HG02759 (cell line): ENCODE measurements at regions not wholly inside any gene's neighbourhood (a gene's known extent, or its start where the extent isn't known, plus 50 kb on each side); places are given as distances from the start of the nearest gene placed in this dataset.
"Not testable (repeated sequence)": the region's sequence is repeated elsewhere in the genome, so short reads cannot be mapped to it uniquely, and the experiment has no call there.

ENCODE experiments used
- ATAC-seq: cut with Tn5 transposase; IDR thresholded peaks from one replicate; pipeline ENCODE4 v1.9.1; 2021; ENCODE audit warnings: mild to moderate bottlenecking, moderate library complexity; ENCODE audit not compliant: unreplicated experiment

DNA sequence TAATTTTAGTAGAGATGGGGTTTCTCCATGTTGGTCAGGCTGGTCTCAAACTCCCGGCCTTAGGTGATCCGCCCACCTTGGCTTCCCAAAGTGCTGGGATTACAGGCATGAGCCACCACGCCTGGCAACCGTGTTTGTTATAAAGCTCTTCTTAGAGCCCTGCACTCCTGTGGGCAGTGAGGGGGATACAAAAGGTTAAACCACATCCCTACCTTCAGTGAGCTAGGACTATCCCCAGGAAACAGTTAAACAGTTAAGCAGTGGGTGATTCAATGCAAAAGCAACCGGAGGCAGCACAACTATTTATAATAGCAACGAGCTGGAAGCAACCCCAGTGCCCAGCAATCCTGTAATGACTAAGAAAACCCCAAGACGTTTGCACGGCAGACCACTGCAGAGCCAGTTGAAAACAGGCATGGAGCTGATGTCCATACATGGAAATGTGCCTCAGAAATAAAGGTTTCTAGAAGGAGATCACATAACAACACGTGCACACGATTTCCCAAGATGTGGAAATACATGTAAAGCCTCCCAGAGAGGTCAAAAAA lies 107.2 kb upstream of the LYZL2 start:
- peak; percentile 80 for ATAC-seq

DNA sequence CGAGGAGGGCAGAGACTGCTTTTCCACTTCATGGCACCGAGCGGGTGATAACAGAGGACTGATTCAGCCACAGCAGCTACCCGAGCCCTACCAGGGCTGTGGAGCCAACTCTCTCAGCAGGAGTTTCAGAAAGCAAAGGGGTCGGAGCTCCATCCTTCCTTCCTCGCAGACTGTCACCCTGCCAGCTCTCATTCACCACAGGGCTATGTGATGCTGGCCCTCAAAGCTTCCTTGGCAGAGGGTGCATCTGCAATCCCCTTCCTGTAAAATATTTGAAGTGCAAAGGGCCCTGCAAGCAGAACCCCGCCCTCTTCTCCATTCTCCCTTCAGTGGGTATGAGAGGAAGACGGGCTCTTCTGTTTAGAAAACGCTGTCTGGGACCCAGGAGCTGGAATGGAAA lies 105.3 kb upstream of the LYZL2 start:
- no peak for ATAC-seq

DNA sequence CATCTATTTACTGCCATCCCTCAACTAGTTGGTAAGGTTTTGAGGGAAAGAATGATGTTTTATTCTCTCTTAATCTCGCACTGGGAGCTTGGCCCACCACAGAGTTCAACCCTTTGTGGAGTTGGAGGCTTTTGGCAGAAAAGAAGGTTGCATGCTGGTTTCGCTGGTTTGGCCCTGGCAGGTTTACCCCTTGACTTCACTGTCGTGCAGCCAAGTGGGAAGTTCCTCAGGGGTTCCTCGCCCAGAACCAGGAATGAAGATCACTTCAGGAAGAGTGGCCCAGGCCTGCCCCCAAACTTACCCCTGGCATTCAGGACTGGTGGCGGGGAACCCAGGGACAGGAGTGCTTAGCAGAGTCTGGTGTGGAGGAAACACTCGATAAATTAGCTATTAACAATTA lies 103.1 kb upstream of the LYZL2 start:
- no peak for ATAC-seq

DNA sequence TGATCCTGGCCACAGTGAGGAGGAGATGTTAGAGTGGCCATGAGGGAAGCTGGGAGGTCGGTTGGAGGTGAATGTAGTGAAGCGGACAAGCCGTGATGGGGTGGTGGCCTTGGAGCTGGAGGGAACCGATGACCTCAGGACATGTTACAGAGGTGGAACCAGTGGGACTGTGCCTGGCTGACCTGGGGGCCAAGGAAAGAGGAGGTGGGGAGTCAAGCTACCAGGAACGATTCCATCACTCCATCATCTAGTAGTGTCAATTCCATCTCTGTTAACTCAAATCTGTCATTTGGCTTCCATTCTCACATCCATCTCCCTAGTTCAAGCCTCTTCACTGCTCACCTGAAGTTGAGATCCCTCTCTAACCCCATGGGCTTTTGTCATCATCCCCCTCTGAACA lies 102.4 kb upstream of the LYZL2 start:
- ATAC-seq, result no peak

DNA sequence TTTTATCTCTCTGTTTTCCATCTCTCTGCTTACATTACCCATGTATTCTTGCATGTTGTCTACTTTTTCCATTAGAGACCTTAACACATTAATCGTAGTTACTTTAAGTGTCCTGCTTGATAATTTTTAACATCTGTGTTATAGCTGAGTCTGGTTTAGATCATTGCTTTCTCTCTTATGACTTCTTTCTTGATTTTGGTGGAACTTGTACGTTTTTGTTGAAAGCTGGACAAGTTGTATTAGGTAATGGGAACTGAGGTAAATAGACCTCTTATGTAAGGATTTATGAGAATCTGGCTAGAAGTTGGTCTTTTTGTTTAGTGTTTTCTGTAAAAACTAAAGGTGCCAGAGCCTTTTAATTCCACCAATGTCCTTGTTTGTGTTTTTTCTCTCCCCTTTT lies 100.8 kb upstream of the LYZL2 start:
- no peak for ATAC-seq

DNA sequence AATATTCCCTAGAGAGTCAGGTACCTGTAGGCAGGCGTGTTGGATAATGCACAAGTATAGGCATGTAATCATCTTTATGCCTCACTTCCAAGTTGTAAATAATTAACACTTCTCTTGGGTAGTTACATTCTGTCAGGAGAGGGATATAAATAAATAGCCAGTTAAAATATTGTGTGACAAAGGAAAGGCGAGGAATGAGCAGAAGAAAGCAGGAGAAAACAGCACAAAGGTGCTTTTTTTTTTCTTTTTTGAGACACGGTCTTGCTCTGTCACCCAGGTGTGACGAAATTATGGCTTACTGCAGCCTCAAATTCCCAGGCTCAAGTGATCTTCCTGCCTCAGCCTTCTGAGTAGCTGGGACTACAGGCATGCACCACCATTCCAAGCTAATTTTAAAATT lies 99.2 kb upstream of the LYZL2 start:
- no peak for ATAC-seq

DNA sequence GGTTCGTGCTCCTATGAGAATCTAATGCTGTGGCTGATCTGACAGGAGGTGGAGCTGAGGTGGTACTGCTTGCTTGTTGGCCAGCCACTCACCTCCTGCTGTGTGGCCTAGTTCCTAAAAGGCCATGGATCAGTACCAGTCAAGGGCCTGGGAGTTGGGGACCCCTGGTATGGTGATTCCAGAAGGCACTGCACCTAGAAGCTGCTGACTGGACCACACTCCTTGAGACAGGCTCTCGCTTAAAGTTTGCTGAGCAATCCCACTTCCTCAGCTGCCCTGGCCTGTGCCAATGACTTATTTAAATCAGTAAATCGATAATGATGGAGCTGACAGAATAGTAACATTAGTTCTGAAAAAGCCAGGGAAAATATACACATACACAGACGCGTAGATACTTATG lies 98.6 kb upstream of the LYZL2 start:
- no peak for ATAC-seq

DNA sequence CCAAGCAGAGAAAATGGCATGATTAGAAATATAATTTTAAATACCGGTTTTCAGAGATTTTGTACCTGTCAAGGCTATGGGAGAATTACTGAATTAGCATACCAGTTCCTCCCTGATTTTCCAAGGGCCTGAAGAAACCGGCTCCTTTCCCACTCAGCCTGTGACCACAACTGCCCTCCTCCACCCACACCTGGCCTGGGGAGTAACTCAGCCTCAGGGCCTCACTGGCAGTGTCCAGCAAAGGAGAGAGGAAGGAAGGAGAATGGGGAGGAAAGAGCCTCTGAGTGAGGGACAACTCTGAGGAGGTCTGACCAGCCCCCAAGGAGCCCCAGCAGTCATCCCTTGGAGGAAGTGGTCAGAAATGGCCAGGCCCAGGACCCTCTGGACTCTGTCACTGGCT lies 98.0 kb upstream of the LYZL2 start:
- ATAC-seq, result no peak

DNA sequence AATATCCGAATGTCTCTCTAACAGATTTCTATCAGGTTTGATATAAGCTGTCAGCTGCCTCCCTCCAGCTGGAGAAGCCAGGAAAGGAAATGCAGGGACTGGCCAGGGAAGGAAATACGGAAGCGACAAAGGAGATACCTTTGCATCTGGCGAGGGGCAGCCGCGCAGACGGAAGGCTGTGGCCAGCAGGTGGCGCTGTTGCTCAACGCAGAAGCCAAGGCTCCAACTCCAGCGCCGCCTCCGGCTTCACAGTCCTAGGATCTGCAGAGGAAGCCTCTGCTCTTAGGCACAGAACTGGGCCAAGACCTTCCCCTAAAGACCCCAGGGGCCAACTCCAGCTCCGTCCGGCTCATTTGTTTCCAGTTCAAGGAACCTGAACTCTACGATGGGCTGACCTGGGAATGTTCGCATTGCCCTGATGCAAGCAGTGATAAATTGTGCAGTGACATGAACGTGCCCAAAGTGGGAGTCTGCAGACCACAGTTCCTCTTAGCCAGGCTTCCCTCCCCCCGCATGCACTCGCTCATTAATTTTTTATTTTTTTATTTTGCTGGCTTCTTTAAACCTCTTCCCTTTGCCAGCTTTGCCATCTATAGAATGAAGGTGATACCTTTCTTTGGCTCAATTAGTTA lies 97.3 kb upstream of the LYZL2 start:
- ATAC-seq, result peak; percentile 92

DNA sequence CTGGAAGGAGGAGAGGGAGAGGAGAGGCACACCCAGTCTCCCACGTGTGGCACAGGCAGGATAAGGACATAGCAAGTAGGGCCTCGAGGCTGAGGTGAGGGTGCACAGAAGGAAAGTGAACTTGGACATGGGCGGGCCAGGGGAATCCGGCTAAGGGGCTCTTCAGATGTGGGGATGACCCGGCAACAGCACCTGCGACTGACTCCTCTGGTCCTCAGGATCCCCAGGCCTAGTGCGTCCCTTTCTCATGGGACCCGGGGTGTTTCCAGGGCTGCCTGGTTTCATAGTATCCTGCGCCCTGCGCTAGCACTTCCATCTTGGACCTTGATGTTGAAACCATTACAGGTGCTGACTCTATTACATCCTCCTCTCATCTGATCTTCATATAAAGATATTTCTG lies 96.1 kb upstream of the LYZL2 start:
- no peak for ATAC-seq

DNA sequence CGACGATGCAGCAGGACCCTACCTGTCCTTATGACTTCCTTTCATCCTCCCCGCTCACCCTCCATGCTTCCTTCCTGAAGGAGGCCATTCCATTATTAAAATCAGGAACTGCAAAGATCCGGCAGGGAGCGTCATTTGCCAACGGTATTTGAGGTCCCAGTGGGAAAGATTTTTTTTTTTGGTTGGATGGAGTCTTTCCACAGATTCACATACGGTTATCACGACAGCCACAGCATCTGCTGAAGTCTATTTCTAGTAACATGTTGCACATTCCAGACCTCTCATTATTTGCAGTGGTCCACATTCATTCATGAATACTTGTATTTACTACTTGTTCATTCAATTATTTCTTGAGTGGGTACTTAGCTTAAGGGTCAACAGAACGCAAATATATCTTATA lies 94.7 kb upstream of the LYZL2 start:
- no peak for ATAC-seq

DNA sequence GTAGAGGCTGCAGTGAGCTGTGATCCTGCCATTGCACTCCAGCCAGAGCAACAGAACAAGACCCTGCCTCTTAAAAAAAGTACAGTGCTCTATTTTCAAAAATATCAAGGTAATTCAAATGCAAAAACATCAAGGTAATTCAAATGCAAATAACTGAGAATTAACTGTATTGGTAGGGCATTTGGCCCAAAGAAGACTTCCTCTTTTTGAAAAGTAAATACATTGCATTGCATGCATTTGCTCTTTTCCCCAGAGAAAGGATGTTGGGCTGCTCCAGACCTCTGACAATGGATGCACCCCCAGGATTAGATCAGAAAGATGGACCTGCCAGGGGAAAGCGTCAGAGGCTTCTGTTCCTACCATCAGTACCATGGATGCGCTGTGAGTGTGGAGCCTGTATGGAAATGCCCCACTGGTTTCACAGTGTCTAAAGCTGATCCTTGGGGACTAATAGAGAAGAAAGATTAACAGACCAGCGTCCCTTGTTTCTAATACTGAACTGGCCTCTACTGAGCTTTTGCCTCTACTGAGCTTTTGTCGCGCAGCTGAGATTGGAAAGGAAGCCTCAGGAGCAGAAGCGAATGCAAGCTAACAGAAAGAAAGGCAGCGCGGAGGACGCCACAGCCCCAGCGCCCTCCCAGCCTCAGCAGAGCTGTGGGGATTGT lies 93.5 kb upstream of the LYZL2 start:
- no peak for ATAC-seq

DNA sequence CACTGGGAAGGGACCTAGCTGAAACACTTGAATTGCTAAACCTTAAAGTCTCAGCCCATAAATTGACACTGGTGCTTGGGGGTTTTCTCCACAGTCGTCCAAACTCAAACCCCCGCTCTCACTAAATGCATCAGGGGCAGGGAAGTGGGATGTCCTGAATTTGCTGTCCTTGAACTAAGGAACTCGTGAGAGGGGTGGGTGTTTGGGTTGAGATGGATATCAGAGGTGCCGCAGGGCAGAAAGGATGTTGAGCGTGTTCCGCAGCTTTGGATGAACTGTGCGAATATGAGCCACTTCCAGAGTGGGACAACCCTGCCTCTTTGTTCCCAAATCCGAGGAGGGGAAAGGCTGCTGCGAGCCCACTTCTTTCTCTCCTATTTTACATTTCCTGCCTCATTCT lies 90.3 kb upstream of the LYZL2 start:
- ATAC-seq, result no peak

DNA sequence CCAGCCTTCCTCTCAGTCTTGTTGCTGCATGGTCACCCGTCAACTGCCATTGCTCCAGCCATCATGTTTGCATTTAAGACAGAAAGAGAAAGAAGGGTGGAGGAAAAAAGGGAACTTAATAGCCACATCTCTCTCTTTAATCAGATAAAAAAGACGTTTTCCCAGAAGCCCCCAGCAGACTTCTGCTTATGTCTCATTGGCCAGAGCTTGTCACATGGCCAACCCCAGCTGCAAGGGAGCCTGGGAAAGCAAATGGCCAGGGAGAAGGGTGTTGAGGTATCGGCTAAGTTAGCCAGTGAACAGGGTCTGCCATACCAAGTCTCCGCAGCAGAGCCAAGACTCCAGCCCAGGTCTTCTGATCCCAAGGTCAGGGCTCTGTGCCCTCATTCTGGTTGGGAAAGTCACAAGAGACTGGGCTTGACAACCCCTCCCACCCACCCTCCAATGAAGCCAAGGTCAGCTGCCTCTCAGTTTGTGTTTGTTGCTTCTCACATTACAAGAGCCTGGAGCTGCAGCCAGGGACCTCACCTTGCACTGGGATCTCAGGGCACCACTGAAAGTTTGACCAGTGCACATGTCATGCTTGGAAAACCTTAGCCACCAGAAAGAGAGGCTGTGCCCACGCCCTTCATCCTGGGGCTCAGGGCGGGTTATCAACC lies 80.3 kb upstream of the LYZL2 start:
- ATAC-seq, result no peak

DNA sequence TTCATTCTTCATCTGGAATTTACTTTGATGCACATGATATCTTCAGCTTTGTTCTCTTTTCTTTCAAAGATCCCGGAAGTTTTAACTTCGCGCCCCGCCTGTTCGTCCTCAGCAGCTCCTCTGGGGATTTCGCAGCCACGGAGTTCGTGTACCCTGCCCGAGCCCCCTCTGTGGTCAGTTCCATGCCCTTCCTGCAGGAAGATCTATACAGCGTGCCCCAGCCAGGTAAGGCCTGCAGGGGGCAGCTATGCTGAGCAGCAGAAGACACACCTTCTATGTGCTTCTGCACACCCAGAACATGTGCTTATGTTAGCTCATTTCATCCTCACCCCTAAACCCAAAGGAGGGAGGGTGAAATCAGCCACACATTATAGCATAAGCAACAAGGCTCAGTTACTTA lies 79.7 kb upstream of the LYZL2 start:
- ATAC-seq, result no peak

DNA sequence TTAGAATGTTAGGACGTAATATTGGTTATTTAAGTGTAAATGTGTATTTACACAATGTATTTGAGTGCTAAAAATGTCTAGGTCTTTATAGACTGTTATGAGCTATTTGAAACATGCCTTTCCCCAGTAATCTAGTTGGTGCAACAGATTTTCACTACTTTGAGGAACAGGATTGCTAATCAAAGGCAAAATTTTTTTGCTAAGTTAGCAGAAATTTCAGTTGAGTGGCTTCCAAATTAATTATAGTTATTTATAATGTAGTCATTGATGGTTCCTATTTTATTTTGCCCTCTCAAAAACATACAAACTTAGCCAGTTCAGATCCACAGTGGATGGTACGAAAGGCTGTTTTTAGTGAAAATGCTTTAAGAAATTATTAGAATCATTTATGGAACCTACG lies 78.7 kb upstream of the LYZL2 start:
- no peak for ATAC-seq

DNA sequence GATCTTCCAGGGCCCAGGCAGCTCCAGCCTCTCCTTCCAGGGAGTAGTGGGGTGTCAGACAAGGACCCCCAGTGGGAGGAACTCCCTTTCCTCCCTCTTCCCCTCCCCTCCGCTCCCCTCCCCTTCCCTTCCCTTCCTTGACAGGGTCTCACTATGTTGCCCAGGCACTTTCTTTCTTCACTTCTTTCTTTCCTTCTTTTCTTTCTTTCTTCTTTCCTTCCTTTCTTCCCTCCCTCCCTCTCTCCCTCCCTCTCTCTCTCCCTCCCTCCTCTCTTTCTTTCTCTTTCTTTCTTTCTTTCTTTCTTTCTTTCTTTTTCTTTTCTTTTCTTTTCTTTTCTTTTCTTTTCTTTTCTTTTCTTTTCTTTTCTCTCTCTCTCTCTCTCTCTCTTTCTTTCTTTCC lies 76.6 kb upstream of the LYZL2 start:
- ATAC-seq, result not testable (repeated sequence)

DNA sequence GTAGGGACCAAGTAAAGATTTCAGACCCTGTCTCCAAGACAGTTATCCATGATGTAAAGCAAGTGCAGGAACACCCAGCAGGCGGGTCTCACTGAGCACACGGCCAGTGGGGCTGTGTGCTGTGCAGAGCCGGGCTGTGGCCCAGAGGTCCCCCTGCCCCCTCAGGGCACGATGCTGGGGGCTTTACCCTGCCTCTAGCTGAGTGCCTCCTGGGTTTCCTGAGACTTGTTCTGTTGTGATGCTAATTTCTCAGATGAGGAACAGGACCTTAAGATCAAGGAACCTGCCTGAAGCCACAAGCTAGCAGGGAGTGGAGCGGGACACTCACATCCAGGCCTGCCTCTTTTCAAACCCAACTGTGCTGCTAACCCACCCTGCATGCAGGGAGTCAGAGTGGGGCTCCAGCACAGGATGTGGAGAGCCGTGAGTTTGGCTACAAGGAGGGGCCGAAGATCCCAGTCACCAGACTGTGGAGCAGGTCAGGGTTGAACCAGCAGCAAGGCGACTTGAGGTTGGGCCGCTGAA lies 76.1 kb upstream of the LYZL2 start:
- peak; percentile 23 for ATAC-seq

DNA sequence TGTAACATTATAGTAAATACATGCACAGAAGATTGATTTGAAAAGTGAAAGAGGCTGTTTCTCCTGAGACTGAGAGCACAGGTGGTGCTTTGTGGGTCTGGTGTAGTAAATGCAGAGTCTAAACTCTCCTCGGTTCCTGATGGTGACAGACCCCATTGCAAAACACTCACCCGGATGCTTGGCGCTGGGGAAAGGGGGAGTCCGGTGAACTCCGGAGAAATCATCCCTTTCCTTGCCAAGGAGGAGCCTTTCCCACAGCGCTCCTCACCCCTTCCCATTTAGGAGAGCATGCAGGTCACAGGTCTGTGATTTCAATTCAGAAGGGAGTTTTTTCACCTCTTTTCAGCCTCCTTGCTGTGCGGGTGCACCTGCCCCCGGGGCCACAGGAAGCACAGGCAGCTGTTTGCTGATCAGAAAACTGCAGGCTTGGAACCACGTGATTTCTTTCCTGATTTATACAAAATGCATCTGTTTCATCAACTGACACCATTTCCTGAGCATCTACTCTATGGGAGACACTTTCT lies 75.6 kb upstream of the LYZL2 start:
- ATAC-seq, result peak; percentile 60

DNA sequence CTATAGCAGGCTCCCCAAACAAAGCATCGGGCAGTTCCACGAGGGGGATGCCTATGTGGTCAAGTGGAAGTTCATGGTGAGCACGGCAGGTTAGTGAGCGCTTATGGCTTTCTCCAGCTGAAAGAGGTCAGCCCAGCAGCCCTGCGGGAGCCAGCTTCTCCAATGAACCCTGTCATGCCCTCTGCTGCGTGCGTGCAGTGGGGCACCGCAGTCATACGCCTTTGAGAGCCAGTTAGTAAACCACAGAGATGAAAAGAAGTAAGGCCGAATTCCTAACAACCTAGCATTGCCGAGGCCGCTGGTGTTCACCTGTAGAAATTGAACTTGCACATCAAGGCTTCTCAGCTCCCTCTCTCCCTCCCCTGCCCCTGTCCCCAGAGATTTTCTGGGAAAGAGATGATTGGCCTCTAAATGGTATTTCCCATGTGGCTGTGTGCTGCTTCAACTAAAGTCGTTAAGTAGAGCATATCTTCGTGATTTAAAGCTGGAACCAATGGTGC lies 75.1 kb upstream of the LYZL2 start:
- ATAC-seq, result peak; percentile 19

DNA sequence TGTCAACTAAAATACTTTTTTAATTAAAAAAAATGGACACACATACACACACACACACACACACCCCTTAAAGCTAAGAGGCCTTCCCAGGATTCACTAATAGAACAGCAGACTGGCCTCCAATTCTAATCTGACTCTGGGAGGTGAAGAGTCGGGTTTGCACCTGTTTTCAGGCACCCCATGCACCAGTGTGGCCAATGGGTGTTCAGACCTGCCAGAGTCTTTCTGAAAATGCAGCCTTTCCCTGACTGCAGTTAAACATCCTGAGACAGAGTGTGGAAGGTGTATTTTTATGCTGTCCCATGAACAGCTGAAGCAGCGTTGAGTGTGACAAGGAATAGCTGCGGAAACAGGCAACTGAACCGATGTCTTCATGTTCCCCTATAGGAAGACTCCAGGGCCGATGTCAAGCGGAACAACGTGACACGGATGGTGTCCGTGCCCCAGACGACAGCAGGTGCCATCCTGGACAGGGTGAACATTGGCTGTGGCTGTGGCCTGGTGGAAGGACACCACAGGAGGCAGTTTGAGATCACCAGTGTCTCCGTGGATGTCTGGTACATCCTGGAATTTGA lies 74.6 kb upstream of the LYZL2 start:
- ATAC-seq, result no peak
